LNCAP (cell line): ENCODE measurements at regions not wholly inside any gene's neighbourhood (a gene's known extent, or its start where the extent isn't known, plus 50 kb on each side); places are given as distances from the start of the nearest gene placed in this dataset.

ENCODE experiments used
- CTCF ChIP-seq: fragments of 450-650 bp; IDR thresholded peaks from 2 replicates; pipeline ENCODE4 v1.5.1; 2017; ENCODE audit warnings: mild to moderate bottlenecking

- TF ChIP-seq CTCF, result no peak
Measured at GRCh38 chr16:79788949-79789348, 188.4 kb upstream of the MAF start.

DNA sequence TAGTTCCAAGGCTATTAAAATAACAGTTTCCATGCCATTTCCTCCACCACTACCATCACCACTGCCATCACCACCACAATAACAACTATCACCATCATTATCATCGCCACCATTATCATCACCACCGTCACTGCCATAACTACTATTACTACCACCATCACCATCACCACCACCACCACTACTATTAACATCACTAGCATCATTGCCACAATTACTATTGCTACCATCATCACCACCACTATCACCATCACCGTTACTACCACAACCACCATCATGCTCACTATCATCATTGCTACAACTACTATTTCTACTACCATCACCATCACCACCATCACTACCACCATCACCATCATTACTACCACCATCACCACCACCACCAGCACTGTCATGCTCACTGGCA, 185.9 kb upstream of the MAF start:
- no peak for TF ChIP-seq CTCF

GRCh38 chr16:79784007-79784406, 183.5 kb upstream of the MAF start:
- no peak for TF ChIP-seq CTCF

GRCh38 chr16:79777679-79778078, 177.1 kb upstream of the MAF start:
- no peak for TF ChIP-seq CTCF

- no peak for TF ChIP-seq CTCF
Measured at GRCh38 chr16:79776243-79776847, 175.8 kb upstream of the MAF start.

GRCh38 chr16:79772784-79773183, 172.2 kb upstream of the MAF start:
- no peak for TF ChIP-seq CTCF

DNA sequence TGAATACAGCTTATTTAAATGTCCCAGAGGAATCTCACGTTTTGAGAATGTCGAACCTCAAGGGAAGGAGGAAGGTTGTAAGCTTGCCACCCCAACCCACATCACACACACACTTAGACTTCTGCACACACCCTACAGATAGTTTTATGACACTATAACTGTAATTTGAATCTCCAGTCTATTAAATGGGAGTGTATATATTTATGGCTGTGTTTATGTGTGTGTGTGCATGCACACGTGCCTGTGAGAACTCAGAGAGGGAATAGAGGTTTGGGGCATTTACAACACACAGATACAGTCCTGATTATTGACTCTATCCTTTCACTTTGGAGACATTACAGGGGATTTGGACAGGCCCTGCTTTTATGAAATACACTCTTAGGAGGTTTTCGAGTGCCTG, 171.5 kb upstream of the MAF start:
- no peak for TF ChIP-seq CTCF
